ENCODE measurements at regions not wholly inside any gene's neighbourhood (a gene's known extent, or its start where the extent isn't known, plus 50 kb on each side); places are given as distances from the start of the nearest gene placed in this dataset.

- no peaks in the 10 kb centered on the region for H3K36me3 Mint-ChIP-seq (ENCODE audit: low read depth)
- CTCF ChIA-PET: no interaction called here
- no peak overlapping the region for H3K27ac Mint-ChIP-seq
- H3K4me1 Mint-ChIP-seq (ENCODE audit: low read depth): no peaks in the 10 kb centered on the region
- intact Hi-C loops (cut with micrococcal nuclease): no loop called here
- no peak overlapping the region for H3K4me3 Mint-ChIP-seq
- H3K27me3 Mint-ChIP-seq (ENCODE audit: low read depth): no peaks in the 10 kb centered on the region
- no peak for DNase-seq
- H3K9me3 Mint-ChIP-seq: peaks cover 2% of the 10 kb centered on the region
These were observed 178.2 kb downstream of the FAT4 start for GRCh38 chr4:125492957-125493356.

GRCh38 chr4:125497861-125498260 is 183.1 kb downstream of the FAT4 start:
- no peak overlapping the region for H3K4me3 Mint-ChIP-seq
- H3K4me1 Mint-ChIP-seq (ENCODE audit: low read depth): no peaks in the 10 kb centered on the region
- peaks cover 2% of the 10 kb centered on the region for H3K9me3 Mint-ChIP-seq
- no peak overlapping the region for H3K27ac Mint-ChIP-seq
- H3K36me3 Mint-ChIP-seq (ENCODE audit: low read depth): no peaks in the 10 kb centered on the region
- intact Hi-C loops (cut with micrococcal nuclease): no loop called here
- CTCF ChIA-PET: no interaction called here
- H3K27me3 Mint-ChIP-seq (ENCODE audit: low read depth): no peaks in the 10 kb centered on the region
- no peak for DNase-seq

GRCh38 chr4:125498981-125499380 is 184.2 kb downstream of the FAT4 start:
- CTCF ChIA-PET: no interaction called here
- DNase-seq: no peak
- Mint-ChIP-seq H3K4me3 (no peak overlapping the region), H3K36me3 (ENCODE audit: low read depth) (no peaks in the 10 kb centered on the region), H3K4me1 (ENCODE audit: low read depth) (no peaks in the 10 kb centered on the region), H3K27me3 (ENCODE audit: low read depth) (no peaks in the 10 kb centered on the region), H3K27ac (no peak overlapping the region), H3K9me3 (no peaks in the 10 kb centered on the region)
- intact Hi-C loops (cut with micrococcal nuclease): no loop called here

- Mint-ChIP-seq H3K27me3 (ENCODE audit: low read depth) (no peaks in the 10 kb centered on the region), H3K36me3 (ENCODE audit: low read depth) (no peaks in the 10 kb centered on the region), H3K27ac (no peak overlapping the region), H3K4me3 (no peak overlapping the region), H3K9me3 (no peaks in the 10 kb centered on the region), H3K4me1 (ENCODE audit: low read depth) (no peaks in the 10 kb centered on the region)
- no peak for DNase-seq
- CTCF ChIA-PET: no interaction called here
- intact Hi-C loops (cut with micrococcal nuclease): no loop called here
These were observed 186.3 kb downstream of the FAT4 start for GRCh38 chr4:125501090-125501489.

- no peak overlapping the region for H3K27ac Mint-ChIP-seq
- no peaks in the 10 kb centered on the region for H3K36me3 Mint-ChIP-seq (ENCODE audit: low read depth)
- no peak overlapping the region for H3K4me3 Mint-ChIP-seq
- no peaks in the 10 kb centered on the region for H3K9me3 Mint-ChIP-seq
- no peaks in the 10 kb centered on the region for H3K4me1 Mint-ChIP-seq (ENCODE audit: low read depth)
- CTCF ChIA-PET: no interaction called here
- no peaks in the 10 kb centered on the region for H3K27me3 Mint-ChIP-seq (ENCODE audit: low read depth)
- intact Hi-C loops (cut with micrococcal nuclease): no loop called here
- DNase-seq: no peak
These were observed 186.8 kb downstream of the FAT4 start for GRCh38 chr4:125501568-125501967.

GRCh38 chr4:125505621-125506020 is 190.9 kb downstream of the FAT4 start:
- CTCF ChIA-PET: no interaction called here
- Mint-ChIP-seq H3K4me3 (no peak overlapping the region), H3K9me3 (peaks cover 2% of the 10 kb centered on the region), H3K36me3 (ENCODE audit: low read depth) (no peaks in the 10 kb centered on the region), H3K27ac (no peak overlapping the region), H3K27me3 (ENCODE audit: low read depth) (no peaks in the 10 kb centered on the region), H3K4me1 (ENCODE audit: low read depth) (no peaks in the 10 kb centered on the region)
- intact Hi-C loops (cut with micrococcal nuclease): no loop called here
- DNase-seq: no peak

- intact Hi-C loops (cut with micrococcal nuclease): no loop called here
- no peak overlapping the region for H3K4me3 Mint-ChIP-seq
- H3K27ac Mint-ChIP-seq: no peak overlapping the region
- H3K4me1 Mint-ChIP-seq (ENCODE audit: low read depth): no peaks in the 10 kb centered on the region
- no peaks in the 10 kb centered on the region for H3K36me3 Mint-ChIP-seq (ENCODE audit: low read depth)
- no peaks in the 10 kb centered on the region for H3K27me3 Mint-ChIP-seq (ENCODE audit: low read depth)
- no peak for DNase-seq
- CTCF ChIA-PET: no interaction called here
- H3K9me3 Mint-ChIP-seq: peaks cover 3% of the 10 kb centered on the region
These were observed 192.4 kb downstream of the FAT4 start for GRCh38 chr4:125507141-125507540.

- no peaks in the 10 kb centered on the region for H3K36me3 Mint-ChIP-seq (ENCODE audit: low read depth)
- intact Hi-C loops (cut with micrococcal nuclease): no loop called here
- no peaks in the 10 kb centered on the region for H3K4me1 Mint-ChIP-seq (ENCODE audit: low read depth)
- H3K4me3 Mint-ChIP-seq: no peak overlapping the region
- no peak overlapping the region for H3K27ac Mint-ChIP-seq
- CTCF ChIA-PET: no interaction called here
- no peak for DNase-seq
- H3K27me3 Mint-ChIP-seq (ENCODE audit: low read depth): no peaks in the 10 kb centered on the region
- H3K9me3 Mint-ChIP-seq: peaks cover 3% of the 10 kb centered on the region
These were observed 197.0 kb downstream of the FAT4 start for GRCh38 chr4:125511715-125512114.

- no peak overlapping the region for H3K4me3 Mint-ChIP-seq
- no peaks in the 10 kb centered on the region for H3K4me1 Mint-ChIP-seq (ENCODE audit: low read depth)
- no peak for DNase-seq
- CTCF ChIA-PET: no interaction called here
- H3K27ac Mint-ChIP-seq: no peak overlapping the region
- intact Hi-C loops (cut with micrococcal nuclease): no loop called here
- peaks cover 5% of the 10 kb centered on the region for H3K9me3 Mint-ChIP-seq
- no peaks in the 10 kb centered on the region for H3K27me3 Mint-ChIP-seq (ENCODE audit: low read depth)
- no peaks in the 10 kb centered on the region for H3K36me3 Mint-ChIP-seq (ENCODE audit: low read depth)
These were observed 200.3 kb downstream of the FAT4 start for GRCh38 chr4:125515016-125515415.

- CTCF ChIA-PET: no interaction called here
- Mint-ChIP-seq H3K36me3 (ENCODE audit: low read depth) (no peaks in the 10 kb centered on the region), H3K4me3 (no peak overlapping the region), H3K27ac (no peak overlapping the region), H3K9me3 (peaks cover 2% of the 10 kb centered on the region), H3K27me3 (ENCODE audit: low read depth) (no peaks in the 10 kb centered on the region), H3K4me1 (ENCODE audit: low read depth) (no peaks in the 10 kb centered on the region)
- intact Hi-C loops (cut with micrococcal nuclease): no loop called here
- no peak for DNase-seq
These were observed 203.1 kb downstream of the FAT4 start for GRCh38 chr4:125517831-125518230.

- H3K9me3 Mint-ChIP-seq: peaks cover 3% of the 10 kb centered on the region
- H3K4me3 Mint-ChIP-seq: no peak overlapping the region
- H3K4me1 Mint-ChIP-seq (ENCODE audit: low read depth): no peaks in the 10 kb centered on the region
- CTCF ChIA-PET: no interaction called here
- no peak overlapping the region for H3K27ac Mint-ChIP-seq
- H3K36me3 Mint-ChIP-seq (ENCODE audit: low read depth): no peaks in the 10 kb centered on the region
- DNase-seq: no peak
- no peaks in the 10 kb centered on the region for H3K27me3 Mint-ChIP-seq (ENCODE audit: low read depth)
- intact Hi-C loops (cut with micrococcal nuclease): no loop called here
These were observed 203.5 kb downstream of the FAT4 start for GRCh38 chr4:125518281-125518680.

GRCh38 chr4:125519371-125520146 is 204.8 kb downstream of the FAT4 start:
- Mint-ChIP-seq H3K4me3 (no peak overlapping the region), H3K27ac (no peak overlapping the region), H3K36me3 (ENCODE audit: low read depth) (no peaks in the 10 kb centered on the region), H3K27me3 (ENCODE audit: low read depth) (no peaks in the 10 kb centered on the region), H3K4me1 (ENCODE audit: low read depth) (no peaks in the 10 kb centered on the region), H3K9me3 (peaks cover 3% of the 10 kb centered on the region)
- CTCF ChIA-PET: no interaction called here
- DNase-seq: no peak
- intact Hi-C loops (cut with micrococcal nuclease): no loop called here

GRCh38 chr4:125520258-125520990 is 205.7 kb downstream of the FAT4 start:
- CTCF ChIA-PET: no interaction called here
- H3K4me1 Mint-ChIP-seq (ENCODE audit: low read depth): no peaks in the 10 kb centered on the region
- intact Hi-C loops (cut with micrococcal nuclease): no loop called here
- peaks cover 3% of the 10 kb centered on the region for H3K9me3 Mint-ChIP-seq
- H3K4me3 Mint-ChIP-seq: no peak overlapping the region
- no peaks in the 10 kb centered on the region for H3K27me3 Mint-ChIP-seq (ENCODE audit: low read depth)
- no peaks in the 10 kb centered on the region for H3K36me3 Mint-ChIP-seq (ENCODE audit: low read depth)
- no peak overlapping the region for H3K27ac Mint-ChIP-seq
- DNase-seq: no peak
